Suprapubic skin (tissue), 4 donors: ENCODE measurements at regions not wholly inside any gene's neighbourhood (a gene's known extent, or its start where the extent isn't known, plus 50 kb on each side); places are given as distances from the start of the nearest gene placed in this dataset.

Source experiments
- EP300 ChIP-seq: sonication (generic); formaldehyde crosslinking; IDR thresholded peaks from one replicate; pipeline ENCODE4 v1.6.1; 2017; ENCODE audit warnings: antibody characterized with exemption
- POLR2A ChIP-seq, 2 donors: fragments of 450-650 bp; IDR thresholded peaks; one replicate each; pipeline ENCODE4 v1.6.1; 2017; ENCODE audit warnings: antibody characterized with exemption in 2 of 2, mild to moderate bottlenecking in 2 of 2, moderate library complexity in 2 of 2
- POLR2AphosphoS5 ChIP-seq, 3 donors: sonication (generic); formaldehyde crosslinking; IDR thresholded peaks; one replicate each; pipeline ENCODE4 v1.6.1; 2017; ENCODE audit warnings: antibody characterized with exemption in 3 of 3
- TF ChIP-seq, protein P1 (sequence below), 2 donors: fragments of 200-600 bp in 1 of 2; fragments of 450-650 bp in 1 of 2; sonication (generic) in 1 of 2; IDR thresholded peaks; one replicate each; pipeline ENCODE4 v1.5.1; 2016 to 2019; ENCODE audit warnings: antibody characterized with exemption in 2 of 2, mild to moderate bottlenecking in 1 of 2, moderate library complexity in 1 of 2

DNA sequence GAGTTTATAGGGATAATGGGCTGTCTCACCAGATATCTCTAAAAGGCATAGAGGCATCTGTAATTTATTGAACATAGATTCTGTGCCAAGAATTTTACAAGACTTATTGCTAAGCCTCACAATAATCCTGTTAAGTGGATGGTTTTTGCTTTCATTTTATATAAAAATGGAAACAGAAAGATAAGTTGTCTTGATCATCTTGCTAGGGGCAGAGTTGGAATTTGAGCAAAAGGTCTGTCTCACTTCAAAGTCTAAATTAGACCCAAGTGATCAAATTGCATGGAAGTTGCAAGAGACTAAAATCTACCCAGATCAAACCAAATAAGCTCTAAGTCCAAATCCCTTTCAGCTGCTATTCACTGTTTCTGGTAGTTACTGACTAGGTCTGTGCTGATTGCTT lies 95.3 kb upstream of the SOX11 start:
- TF ChIP-seq EP300 (no peak), POLR2AphosphoS5 (IDR thresholded peaks at IDR 0.05) (no peak), POLR2A (IDR thresholded peaks at IDR 0.05) (no peak)
- TF ChIP-seq, protein P1, sequence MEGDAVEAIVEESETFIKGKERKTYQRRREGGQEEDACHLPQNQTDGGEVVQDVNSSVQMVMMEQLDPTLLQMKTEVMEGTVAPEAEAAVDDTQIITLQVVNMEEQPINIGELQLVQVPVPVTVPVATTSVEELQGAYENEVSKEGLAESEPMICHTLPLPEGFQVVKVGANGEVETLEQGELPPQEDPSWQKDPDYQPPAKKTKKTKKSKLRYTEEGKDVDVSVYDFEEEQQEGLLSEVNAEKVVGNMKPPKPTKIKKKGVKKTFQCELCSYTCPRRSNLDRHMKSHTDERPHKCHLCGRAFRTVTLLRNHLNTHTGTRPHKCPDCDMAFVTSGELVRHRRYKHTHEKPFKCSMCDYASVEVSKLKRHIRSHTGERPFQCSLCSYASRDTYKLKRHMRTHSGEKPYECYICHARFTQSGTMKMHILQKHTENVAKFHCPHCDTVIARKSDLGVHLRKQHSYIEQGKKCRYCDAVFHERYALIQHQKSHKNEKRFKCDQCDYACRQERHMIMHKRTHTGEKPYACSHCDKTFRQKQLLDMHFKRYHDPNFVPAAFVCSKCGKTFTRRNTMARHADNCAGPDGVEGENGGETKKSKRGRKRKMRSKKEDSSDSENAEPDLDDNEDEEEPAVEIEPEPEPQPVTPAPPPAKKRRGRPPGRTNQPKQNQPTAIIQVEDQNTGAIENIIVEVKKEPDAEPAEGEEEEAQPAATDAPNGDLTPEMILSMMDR (IDR thresholded peaks at IDR 0.05) = no peak
